ENCODE measurements at regions not wholly inside any gene's neighbourhood (a gene's known extent, or its start where the extent isn't known, plus 50 kb on each side); places are given as distances from the start of the nearest gene placed in this dataset.
"Not testable (repeated sequence)": the region's sequence is repeated elsewhere in the genome, so short reads cannot be mapped to it uniquely, and the experiment has no call there.

DNA sequence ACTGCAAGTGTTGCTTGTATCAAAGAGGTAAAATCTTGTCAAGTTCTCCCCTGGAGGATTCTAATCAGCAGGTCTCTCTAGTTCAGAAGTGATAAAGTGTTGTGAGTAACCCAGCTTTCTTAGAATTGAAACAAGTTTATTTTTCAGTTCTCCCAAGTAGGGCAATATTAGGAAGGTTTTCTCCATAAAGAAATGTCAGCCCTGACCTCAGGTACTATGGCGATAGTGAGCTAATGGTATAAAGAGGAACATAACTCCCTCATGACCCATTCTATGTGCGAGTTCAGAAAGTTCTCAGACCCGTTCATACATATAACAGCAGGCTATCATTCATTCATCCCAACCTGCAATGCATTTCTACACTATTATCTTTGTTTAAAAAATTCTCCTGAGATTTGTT lies 421.1 kb upstream of the SETBP1 start:
- no peak for DNase-seq

DNA sequence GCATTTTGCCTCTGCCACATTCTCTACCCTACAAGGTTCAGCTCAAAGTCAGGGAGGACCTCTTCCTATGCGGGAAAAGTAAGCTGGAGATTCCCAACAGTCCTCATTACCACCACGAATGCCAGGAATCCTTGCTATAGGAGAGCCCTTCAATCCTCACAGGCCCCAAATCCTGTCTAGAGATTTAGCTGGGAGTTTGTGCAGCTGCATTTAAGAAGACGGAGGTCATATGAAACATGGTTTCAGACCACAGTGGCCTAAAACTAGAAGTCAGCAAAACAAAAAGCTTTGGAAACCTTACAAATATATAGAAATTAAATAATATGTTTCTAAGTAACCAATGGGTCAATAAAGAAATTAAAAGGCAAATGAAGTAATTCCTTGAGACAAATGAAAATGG lies 415.3 kb upstream of the SETBP1 start:
- DNase-seq: no peak

DNA sequence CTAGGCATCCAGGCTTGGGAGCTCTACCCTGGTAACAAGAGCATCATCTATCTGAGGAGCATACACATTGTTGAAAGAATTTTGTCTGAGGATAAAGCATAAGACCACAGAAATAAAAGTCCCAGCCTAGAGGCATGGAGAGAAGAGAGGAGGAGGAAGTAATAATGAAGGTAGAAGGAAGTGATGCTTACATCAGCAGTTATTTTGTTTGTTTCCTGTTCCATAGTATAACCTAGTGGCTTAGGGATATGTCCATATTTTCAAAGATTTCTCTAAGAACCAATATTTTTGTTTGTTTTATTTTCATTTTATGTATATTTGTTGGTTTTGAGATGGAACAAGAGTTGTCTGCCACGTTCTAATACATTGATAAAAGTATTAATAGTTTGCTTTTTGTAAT lies 407.4 kb upstream of the SETBP1 start:
- DNase-seq: no peak

DNA sequence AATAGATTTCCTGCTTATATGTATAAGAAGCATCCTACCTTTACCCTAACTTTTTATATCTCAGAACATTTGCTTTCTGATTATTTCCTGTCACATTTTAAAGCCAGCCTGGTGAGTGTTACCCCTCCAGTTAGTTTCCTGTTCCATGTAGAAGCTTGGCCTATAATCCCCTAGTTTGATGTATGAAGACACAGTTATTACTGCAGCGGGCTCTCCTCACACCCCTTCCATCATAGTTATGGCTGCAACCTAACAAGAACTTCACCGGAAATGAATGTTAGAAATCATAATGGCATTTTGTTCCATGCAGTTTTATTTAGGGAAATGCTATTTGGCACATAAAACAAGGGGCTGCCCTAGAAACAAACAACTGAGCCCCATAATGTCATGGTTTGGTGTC lies 400.2 kb upstream of the SETBP1 start:
- DNase-seq: no peak

DNA sequence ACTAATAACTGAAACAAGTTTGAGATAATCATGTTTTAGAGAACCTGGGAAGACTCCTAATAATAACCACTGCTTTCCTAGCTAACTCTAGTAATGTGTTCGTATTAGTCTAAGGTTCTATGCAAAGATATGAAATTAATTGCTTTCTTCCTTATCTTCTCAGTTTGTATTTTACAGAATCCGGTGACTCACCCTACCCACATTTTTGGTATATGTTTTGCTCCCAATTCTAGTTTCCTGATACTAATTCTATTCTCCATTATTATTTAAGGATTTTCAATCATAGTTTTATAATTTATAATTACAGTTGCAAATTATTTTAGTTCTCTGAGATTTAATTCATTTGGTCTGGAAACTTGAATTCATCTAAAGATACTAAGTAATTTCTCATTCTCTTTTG lies 394.6 kb upstream of the SETBP1 start:
- DNase-seq: no peak

DNA sequence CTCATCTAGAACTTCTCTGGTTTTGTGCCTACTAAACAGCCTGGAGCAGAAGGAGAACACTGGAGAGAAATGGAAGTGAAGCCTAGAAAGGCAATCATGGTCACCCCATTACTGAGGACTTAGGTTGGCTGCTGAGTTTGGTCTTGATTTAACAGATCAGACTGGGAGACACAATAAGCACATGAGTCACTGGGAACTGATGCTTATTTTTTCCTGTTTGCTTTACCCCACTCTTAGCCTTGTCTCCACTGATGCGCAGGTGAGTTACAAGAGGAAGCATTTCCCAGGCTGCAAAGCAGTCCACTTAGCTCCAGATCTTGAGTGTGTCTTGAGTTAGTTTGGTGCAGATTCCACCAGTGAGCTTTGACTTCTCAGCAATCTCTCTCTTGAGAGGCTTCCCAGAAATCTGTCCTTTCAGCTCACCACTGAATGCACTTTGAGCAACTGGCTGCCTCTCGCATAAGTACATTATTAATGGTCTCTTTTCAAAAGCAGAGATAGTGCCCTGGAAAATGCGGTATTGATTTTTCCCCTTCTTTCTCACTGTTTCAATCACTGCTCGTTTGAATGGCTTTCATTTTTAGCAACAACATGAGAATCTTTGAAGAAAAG lies 390.2 kb upstream of the SETBP1 start:
- peak; percentile 76 for DNase-seq

DNA sequence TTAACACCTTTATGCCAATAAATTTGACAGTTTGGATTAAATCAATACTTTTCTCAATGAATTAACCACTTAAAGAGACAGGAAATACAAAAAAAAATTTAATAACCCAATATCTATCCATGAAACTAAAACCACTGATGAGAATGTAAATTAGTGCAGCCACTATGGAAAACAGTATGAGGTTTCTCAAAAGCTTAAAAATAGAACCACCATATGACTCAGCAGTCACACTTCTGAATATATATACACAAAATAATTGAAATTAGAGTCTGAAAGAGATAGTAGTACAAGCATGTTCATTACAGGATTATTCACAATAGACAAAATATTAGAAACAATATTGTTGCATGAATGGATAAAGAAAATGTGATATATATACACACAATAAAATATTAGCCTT lies 382.1 kb upstream of the SETBP1 start:
- no peak for DNase-seq

DNA sequence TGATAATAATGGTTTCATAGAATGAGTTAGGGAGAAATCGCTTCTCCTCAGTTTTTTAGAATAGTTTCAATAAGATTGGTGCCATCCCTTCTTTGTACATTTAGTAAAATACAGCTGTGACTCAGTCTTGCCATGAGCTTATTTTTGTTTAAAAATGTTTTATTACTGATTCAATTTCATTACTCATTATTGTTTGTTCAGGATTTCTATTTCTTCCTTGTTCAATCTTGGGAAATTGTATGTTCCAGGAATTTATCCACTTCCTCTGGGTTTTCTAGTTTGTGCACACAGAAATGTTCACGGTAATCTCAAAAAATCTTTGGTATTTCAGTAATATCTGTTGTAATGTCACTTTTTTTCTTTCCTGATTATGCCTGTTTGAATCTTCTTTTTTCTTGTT lies 371.5 kb upstream of the SETBP1 start:
- DNase-seq: no peak

DNA sequence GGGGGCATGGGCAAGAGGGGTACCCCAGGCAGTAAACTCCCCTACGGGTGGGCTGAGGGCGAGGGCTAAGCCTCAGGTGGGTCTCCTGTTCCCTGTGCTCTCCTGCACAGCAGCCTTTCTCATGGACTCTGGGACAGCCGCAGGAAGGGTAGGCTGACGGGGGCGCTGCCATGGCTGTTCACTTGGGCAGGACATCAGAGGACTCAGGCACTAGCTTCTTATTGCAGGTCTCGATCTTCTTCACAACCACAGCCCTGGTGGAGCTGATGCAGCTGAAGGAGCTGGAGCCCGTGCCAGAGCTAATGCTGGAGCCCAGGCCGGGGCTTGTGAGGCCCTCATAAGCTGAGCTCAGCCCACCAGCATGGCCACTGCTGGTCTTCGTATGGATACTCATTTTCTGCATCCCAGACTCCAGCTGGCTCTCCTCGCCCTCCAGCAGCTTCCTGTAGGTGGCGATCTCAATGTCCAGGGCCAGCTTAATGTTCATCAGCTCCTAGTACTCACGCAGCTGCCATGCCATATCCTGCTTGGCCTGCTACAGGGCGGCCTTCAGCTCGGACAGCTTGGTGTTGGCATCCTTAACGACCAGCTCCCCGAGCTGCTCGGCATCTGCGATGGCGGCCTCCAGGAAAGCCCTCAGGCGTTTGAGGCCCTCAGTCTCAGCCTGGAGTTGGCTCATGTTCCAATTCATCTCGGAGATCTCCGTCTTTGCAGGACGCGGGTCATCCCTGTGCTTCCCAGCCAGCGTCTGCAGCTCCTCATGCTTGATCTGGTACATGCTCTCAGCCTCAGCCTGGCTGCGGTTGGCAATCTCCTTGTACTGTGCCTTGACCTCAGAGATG lies 359.8 kb upstream of the SETBP1 start:
- DNase-seq: no peak

DNA sequence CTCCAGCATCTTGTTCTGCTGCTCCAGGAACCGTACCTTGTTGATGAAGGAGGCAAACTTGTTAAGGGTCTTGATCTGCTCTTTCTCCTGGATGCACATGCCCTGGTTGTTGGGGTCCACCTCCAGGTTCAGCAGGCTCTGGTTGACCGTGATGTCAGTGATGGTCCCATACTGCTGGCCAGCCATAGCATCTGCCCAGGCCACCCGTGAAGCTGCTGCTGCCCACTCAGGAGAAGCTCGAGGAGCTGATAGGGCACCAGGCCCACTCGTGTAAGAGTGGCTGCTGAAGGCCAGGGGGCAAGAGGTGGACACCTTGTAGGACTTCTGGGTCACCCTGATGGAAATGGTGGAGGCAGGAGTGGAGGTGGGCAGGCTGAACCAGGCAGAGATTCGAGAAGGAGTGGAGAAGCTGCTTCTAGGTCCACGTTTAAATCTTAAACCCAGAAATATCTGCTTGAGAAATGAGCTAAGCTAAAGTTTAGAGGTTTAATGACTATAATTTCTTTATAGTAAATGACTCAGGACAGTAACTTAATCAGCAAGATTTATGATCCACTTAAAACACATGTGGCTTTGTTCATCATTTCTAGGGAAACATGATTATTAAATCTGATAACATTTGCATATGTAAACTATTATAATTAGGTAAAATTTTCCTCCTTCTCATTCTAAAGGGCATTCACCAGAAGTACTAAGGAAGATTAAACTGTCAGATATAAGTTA lies 358.7 kb upstream of the SETBP1 start:
- DNase-seq: no peak

DNA sequence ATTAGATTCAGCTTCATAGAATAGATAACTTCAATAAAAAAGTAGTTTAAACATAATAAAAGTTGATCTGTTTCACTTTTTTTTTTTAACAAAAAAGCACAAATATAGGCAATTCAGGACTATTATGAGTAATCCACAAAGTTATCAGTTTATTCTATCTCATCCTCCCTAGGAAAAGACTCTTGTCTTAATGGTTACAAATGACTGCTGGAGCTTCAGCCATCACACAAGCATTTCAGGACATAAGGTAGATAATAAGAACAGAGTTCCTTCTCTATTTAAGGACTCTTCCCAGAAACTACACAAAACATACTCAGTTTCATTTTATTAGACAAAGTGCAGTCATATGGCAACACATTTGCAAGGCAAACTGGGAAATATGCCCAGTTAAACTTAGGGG lies 357.6 kb upstream of the SETBP1 start:
- no peak for DNase-seq

DNA sequence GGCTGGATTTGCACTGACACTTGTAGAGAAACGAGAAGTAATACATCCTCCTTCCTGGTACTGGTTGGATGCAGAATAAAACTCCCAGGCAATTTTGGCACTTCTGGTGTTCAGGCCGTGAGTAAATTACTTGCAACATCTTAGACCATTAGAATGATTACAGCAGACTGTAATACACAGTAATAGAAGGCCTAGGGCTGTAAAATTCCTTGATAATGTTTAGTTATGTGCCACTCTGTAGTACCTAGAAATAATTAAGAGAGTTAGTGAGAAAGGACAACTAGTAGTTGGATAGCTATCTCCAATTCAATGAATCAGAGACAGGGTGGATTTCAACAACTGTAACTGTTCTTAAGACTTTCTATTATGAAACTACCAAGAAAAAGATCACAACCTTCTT lies 356.3 kb upstream of the SETBP1 start:
- DNase-seq: no peak

DNA sequence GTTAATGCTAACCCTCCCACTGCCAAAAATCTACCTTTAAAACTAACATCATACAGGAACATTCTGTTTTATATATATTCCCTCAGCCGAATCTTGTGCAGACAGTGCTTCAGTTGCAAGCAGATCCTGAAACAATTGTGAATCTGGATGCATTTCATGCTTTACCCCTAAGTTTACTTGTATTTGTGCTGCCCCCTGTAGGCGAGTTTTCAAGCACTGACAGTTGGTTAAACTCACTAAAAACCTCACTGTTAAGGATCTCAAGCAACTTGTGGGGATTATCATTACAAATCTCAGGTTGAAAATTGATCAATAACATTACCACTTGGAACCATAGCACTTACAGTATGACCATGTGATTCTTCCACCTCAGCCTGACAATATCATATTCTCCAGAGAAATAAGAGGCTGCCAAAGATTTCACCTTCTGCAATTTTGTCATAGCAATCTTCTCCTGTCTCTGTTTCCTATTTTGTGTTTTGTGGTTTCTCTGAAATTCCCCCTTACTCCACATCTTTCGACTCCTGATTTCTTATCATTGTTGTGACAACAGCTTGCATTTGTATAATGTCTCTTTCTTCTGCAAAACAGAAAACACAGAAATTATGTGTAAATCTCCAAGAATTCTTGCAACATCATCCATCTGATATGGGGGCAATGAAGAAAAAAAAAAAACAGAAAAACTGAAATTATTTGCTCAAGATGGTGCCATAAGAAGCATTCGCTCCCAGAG lies 354.6 kb upstream of the SETBP1 start:
- DNase-seq: peak; percentile 10

DNA sequence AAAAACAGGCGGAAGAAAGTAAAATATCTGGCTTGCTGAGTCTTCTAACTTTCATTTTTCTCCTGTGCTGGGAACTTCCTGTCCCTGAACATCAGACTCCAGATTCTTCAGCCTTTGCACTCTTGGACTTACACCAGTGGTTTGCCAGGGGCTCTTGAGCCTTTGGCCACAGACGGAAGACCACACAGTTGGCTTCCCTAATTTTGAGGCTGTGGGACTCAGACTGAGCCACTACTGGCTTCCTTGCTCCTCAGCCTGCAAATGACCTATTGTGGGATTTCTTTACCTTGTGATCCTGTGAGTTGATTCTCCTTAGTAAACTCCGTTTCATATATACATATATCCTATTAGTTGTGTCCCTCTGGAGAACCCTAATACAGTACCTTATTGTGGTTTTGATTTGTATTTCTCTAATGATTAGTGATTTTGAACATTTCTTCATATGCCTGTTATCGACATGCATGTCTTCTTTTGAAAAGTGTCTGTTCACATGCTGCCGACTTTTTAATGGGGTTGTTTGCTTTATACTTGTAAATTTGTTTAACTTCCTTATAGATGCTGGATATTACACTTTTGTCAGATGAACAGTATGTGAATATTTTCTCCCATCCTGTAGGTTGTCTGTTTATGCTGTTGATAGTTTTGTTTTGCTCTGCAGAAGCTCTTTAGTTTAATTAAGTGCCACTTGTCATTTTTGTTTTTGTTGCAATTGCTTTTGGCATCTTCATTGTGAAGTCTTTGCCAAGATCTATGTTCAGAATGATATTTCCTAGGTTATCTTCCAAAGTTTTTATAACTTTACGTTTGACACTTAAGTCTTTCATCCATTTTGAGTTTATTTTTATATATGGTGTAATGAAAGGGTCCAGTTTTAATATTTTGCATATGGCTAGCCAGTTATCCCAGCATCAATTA lies 348.8 kb upstream of the SETBP1 start:
- DNase-seq: no peak

DNA sequence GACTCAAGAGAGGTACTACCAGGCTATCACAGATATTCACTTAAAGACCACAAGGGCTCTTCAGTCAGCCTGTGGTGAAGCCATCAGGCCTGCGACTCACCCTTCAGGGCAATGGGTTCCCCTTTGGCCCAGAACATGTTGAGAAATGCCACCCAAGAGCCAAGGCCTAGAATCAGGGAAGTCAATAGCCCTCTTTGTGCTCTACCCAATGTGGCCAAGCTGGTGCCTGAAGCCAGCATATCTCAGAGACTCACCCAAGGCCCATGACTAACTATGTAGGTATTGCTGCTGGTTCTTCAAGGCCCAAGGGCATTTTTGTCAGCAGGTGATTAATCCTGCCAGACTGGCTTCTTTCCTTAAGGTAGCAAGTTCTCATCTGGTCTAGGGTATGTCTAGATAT lies 338.9 kb upstream of the SETBP1 start:
- no peak for DNase-seq

DNA sequence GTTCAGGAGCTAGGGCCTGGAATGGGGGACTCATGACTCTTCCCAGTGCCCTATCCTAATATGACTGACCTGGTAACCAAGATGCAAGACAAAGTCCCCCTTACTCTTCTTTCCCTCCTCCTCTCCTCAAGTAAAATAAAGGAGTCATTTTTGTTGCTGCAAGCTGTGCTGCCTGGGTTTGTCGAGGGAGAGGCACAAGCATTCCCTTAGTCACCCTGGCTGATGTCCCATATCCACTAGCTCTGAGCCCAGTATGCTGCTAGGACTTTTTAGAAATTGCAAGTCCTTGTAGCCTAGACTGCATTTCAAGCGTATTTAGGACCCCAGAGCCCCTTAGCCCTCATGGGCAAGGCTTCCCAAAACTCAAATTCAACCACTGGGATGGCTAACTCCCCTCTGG lies 338.5 kb upstream of the SETBP1 start:
- no peak for DNase-seq

DNA sequence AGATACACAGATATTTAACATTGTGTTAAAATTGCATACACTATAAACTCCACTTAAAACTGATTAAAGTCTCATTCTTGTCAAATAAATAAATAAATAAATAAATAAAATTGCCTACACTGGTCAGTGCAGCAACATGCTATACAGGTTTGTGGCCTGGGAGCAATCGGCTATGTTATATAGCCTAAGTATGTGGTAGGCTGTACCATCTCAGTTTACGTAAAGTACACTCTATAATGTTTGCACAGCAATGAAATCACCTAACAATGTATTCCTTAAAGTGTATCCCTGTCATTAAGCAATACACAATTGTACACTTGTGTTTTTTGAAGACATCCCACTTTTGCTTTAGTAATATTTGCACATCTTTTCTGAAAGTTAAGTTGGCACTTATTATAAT lies 337.7 kb upstream of the SETBP1 start:
- no peak for DNase-seq

DNA sequence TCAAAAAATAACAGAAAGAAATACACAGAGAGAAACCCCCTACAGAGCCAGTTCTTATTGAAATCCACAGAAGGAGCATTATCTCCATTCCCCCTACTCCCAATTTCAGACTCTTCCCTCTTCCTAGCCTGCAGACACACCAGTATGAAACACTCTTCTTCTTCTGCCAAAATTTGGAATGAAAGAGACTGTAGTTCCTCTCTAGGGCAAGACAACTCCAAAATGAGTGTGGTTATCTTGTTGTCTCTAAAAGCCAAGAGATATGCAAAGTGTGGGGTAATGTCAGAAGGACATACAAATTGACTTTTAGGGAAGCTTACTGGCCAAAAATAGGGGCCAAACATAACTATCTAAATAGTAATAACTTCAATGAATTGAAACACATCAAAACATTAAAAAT lies 337.1 kb upstream of the SETBP1 start:
- no peak for DNase-seq

DNA sequence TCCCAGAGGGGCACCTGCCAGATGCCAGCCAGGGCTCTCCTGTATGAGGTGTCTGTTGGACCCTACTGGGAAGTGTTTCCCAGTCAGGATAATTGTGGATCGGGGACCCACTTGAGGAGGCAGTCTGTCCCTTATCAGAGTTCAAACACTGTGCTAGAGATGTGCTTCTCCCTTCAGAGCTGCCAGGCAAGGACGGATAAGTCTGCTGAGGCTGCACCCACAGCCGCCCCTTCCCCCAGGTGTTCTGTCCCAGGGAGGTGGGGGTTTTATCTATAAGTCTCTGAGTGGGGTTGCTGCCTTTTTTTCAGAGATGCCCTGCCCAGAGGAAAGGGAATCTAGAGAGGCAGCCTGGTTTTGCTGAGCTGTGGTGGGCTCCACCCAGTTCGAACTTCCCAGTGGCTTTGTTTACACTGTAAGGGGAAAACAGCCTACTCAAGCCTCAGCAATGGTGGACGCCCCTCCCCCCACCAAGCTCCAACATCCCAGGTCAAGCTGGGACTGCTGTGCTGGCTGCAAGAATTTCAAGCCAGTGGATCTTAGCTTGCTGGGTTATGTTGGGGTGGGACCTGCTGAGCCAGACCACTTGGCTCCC lies 324.0 kb upstream of the SETBP1 start:
- DNase-seq: no peak

DNA sequence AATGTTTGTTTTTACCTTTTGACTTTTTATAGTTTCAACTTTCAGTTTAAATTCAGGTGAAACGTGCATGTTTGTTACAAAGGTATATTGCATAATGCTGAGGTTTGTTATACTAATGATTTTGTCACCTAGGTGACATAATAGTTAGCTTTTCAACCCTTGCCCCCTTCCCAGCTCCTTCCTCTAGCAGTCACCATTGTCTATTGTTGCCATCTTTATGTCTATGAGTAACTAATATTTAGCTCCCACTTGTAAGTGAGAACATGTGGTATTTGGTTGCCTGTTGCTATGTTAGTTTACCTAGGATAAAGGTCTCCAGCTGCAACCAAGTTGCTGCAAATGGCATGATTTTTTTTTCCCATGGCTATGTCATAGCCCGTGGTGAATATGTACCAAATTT lies 322.3 kb upstream of the SETBP1 start:
- DNase-seq: no peak

DNA sequence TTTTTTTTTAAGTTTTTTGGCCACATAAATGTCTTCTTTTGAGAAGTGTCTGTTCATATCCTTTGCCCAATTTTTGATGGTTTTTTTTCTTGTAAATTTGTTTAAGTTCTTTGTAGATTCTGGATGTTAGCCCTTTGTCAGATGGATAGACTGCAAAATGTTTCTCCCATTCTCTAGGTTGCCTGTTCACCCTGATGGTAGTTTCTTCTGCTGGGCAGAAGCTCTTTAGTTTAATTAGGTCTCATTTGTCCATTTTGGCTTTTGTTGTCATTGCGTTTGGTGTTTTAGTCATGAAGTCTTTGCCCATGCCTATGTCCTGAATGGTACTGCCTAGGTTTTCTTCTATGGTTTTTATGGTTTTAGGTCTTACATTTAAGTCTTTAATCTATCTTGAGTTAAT lies 320.9 kb upstream of the SETBP1 start:
- not testable (repeated sequence) for DNase-seq

DNA sequence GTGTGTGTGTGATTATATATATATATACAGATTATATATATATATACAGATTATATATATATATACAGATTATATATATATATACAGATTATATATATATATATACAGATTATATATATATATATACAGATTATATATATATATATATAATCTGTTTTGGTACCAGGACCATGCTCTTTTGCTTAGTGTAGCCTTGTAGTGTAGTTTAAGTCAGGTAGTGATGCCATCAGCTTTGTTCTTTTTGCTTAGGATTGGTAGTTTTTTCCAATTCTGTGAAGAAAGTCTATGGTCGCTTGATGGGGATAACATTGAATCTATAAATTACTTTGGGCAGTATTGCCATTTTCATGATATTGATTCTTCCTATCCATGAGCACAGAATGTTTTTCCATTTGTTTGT lies 318.5 kb upstream of the SETBP1 start:
- DNase-seq: not testable (repeated sequence)

Measured in NCI-H2227 treated with DMSO at 0.1 percent for 48 hours (cell line).